ENCODE measurements at regions not wholly inside any gene's neighbourhood (a gene's known extent, or its start where the extent isn't known, plus 50 kb on each side); places are given as distances from the start of the nearest gene placed in this dataset.

- no peak overlapping the region for H3K4me3 ChIP-seq (ENCODE audit: low read length)
- TF ChIP-seq CTCF (IDR thresholded peaks at IDR 0.05; ENCODE audit: insufficient read depth, low read depth, low read length, missing control alignments) = no peak
- no peak for DNase-seq (ENCODE audit: low read depth)
Observed at GRCh38 chr5:167716126-167716775, 575.2 kb upstream of the WWC1 start.

GRCh38 chr5:167720259-167720658 lies 571.2 kb upstream of the WWC1 start:
- no peak overlapping the region for H3K4me3 ChIP-seq (ENCODE audit: low read length)
- peak; percentile 24 for DNase-seq (ENCODE audit: low read depth)
- no peak for TF ChIP-seq CTCF (IDR thresholded peaks at IDR 0.05; ENCODE audit: insufficient read depth, low read depth, low read length, missing control alignments)

- TF ChIP-seq CTCF (IDR thresholded peaks at IDR 0.05; ENCODE audit: insufficient read depth, low read depth, low read length, missing control alignments) = no peak
- no peak overlapping the region for H3K4me3 ChIP-seq (ENCODE audit: low read length)
- no peak for DNase-seq (ENCODE audit: low read depth)
Observed at GRCh38 chr5:167720676-167721260, 570.7 kb upstream of the WWC1 start.

- H3K4me3 ChIP-seq (ENCODE audit: low read length) = no peak overlapping the region
- DNase-seq (ENCODE audit: low read depth) = no peak
- TF ChIP-seq CTCF (IDR thresholded peaks at IDR 0.05; ENCODE audit: insufficient read depth, low read depth, low read length, missing control alignments) = no peak
Observed at GRCh38 chr5:167721926-167722440, 569.5 kb upstream of the WWC1 start.

GRCh38 chr5:167723254-167723871 lies 568.1 kb upstream of the WWC1 start:
- peak; percentile 86 for DNase-seq (ENCODE audit: low read depth)
- TF ChIP-seq CTCF (IDR thresholded peaks at IDR 0.05; ENCODE audit: insufficient read depth, low read depth, low read length, missing control alignments) = peak; percentile 94
- no peak overlapping the region for H3K4me3 ChIP-seq (ENCODE audit: low read length)

- DNase-seq (ENCODE audit: low read depth) = no peak
- H3K4me3 ChIP-seq (ENCODE audit: low read length) = no peak overlapping the region
- no peak for TF ChIP-seq CTCF (IDR thresholded peaks at IDR 0.05; ENCODE audit: insufficient read depth, low read depth, low read length, missing control alignments)
Observed at GRCh38 chr5:167725264-167725663, 566.2 kb upstream of the WWC1 start.
